Parathyroid adenoma (tissue), 2 donors: ENCODE measurements at regions not wholly inside any gene's neighbourhood (a gene's known extent, or its start where the extent isn't known, plus 50 kb on each side); places are given as distances from the start of the nearest gene placed in this dataset.

Experiments
- H2AFZ ChIP-seq: fragments of 300-600 bp; sonication (generic); one replicate; pipeline ENCODE4 v1.7.0; 2017; ENCODE audit warnings: antibody characterized with exemption, mild to moderate bottlenecking
- H3K27ac ChIP-seq: fragments of 300-600 bp; sonication (generic); one replicate; pipeline ENCODE4 v1.7.0; 2017
- H3K27me3 ChIP-seq: fragments of 300-600 bp; sonication (generic); one replicate; pipeline ENCODE4 v1.7.0; 2017; ENCODE audit warnings: low read length; ENCODE audit not compliant: control insufficient read depth, insufficient read depth
- H3K36me3 ChIP-seq: fragments of 300-600 bp; sonication (generic); one replicate; pipeline ENCODE4 v1.7.0; 2017; ENCODE audit warnings: low read length; ENCODE audit not compliant: control insufficient read depth, insufficient read depth
- H3K4me1 ChIP-seq: fragments of 300-600 bp; sonication (generic); one replicate; pipeline ENCODE4 v1.7.0; 2017; ENCODE audit warnings: control low read depth
- H3K4me2 ChIP-seq: fragments of 300-600 bp; sonication (generic); one replicate; pipeline ENCODE4 v1.7.0; 2017; ENCODE audit warnings: low read length
- H3K4me3 ChIP-seq: fragments of 300-600 bp; sonication (generic); one replicate; pipeline ENCODE4 v1.7.0; 2017; ENCODE audit warnings: low read depth, low read length
- H3K79me2 ChIP-seq: fragments of 300-600 bp; sonication (generic); one replicate; pipeline ENCODE4 v1.7.0; 2017; ENCODE audit warnings: control low read depth
- H3K9ac ChIP-seq: fragments of 300-600 bp; sonication (generic); one replicate; pipeline ENCODE4 v1.7.0; 2017; ENCODE audit warnings: mild to moderate bottlenecking
- H3K9me3 ChIP-seq: fragments of 300-600 bp; sonication (generic); one replicate; pipeline ENCODE4 v1.7.0; 2017; ENCODE audit warnings: low read length; ENCODE audit not compliant: control insufficient read depth
- TF ChIP-seq, protein P1 (sequence below): fragments of 300-600 bp; sonication (generic); IDR thresholded peaks from one replicate; pipeline ENCODE4 v1.7.0; 2017; ENCODE audit warnings: antibody characterized with exemption, mild to moderate bottlenecking
- donor health status: primary hyperparathyroidism.

GRCh38 chr5:174245516-174246075 lies 200.1 kb downstream of the NSG2 start:
- H3K27me3 ChIP-seq: no peaks in the 10 kb centered on the region
- no peaks in the 10 kb centered on the region for H3K36me3 ChIP-seq
- no peaks in the 10 kb centered on the region for H3K4me1 ChIP-seq
- TF ChIP-seq, protein P1, sequence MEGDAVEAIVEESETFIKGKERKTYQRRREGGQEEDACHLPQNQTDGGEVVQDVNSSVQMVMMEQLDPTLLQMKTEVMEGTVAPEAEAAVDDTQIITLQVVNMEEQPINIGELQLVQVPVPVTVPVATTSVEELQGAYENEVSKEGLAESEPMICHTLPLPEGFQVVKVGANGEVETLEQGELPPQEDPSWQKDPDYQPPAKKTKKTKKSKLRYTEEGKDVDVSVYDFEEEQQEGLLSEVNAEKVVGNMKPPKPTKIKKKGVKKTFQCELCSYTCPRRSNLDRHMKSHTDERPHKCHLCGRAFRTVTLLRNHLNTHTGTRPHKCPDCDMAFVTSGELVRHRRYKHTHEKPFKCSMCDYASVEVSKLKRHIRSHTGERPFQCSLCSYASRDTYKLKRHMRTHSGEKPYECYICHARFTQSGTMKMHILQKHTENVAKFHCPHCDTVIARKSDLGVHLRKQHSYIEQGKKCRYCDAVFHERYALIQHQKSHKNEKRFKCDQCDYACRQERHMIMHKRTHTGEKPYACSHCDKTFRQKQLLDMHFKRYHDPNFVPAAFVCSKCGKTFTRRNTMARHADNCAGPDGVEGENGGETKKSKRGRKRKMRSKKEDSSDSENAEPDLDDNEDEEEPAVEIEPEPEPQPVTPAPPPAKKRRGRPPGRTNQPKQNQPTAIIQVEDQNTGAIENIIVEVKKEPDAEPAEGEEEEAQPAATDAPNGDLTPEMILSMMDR: no peak
- no peak overlapping the region for H3K4me3 ChIP-seq
- H3K27ac ChIP-seq: no peak overlapping the region
- H3K79me2 ChIP-seq: no peaks in the 10 kb centered on the region
- no peak overlapping the region for H2AFZ ChIP-seq
- H3K9me3 ChIP-seq: no peaks in the 10 kb centered on the region
- no peak overlapping the region for H3K4me2 ChIP-seq
- H3K9ac ChIP-seq: no peak overlapping the region

GRCh38 chr5:174246743-174247142 lies 201.2 kb downstream of the NSG2 start:
- TF ChIP-seq, protein P1: no peak
- no peak overlapping the region for H3K4me2 ChIP-seq
- no peaks in the 10 kb centered on the region for H3K27me3 ChIP-seq
- no peaks in the 10 kb centered on the region for H3K79me2 ChIP-seq
- H3K4me3 ChIP-seq: no peak overlapping the region
- H3K4me1 ChIP-seq: no peaks in the 10 kb centered on the region
- no peak overlapping the region for H3K9ac ChIP-seq
- H2AFZ ChIP-seq: no peak overlapping the region
- no peaks in the 10 kb centered on the region for H3K9me3 ChIP-seq
- H3K36me3 ChIP-seq: no peaks in the 10 kb centered on the region
- H3K27ac ChIP-seq: no peak overlapping the region

DNA sequence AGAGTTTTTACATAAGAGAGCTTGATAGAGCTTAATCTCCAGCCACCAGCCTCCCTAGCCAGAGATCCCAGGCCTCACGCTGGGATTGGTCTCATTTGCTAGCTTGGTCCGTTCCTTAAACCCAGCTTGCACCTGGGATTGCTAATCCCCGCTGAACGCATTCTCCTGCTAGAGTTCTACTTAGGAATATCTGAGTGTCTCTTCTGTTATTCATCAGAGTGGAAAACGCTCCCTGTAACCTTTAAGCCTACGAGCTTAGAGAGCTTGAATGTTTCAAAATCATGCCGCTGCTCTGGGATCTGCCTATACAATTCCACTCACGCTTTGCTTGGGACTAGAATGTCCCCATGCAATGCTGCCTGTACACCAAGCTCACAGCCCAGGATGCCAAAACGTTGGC lies 201.8 kb downstream of the NSG2 start:
- H3K4me2 ChIP-seq: no peak overlapping the region
- no peak overlapping the region for H3K9ac ChIP-seq
- H3K27me3 ChIP-seq: no peaks in the 10 kb centered on the region
- no peaks in the 10 kb centered on the region for H3K4me1 ChIP-seq
- no peaks in the 10 kb centered on the region for H3K9me3 ChIP-seq
- TF ChIP-seq, protein P1: no peak
- H3K27ac ChIP-seq: no peak overlapping the region
- no peak overlapping the region for H3K4me3 ChIP-seq
- H3K36me3 ChIP-seq: no peaks in the 10 kb centered on the region
- no peak overlapping the region for H2AFZ ChIP-seq
- no peaks in the 10 kb centered on the region for H3K79me2 ChIP-seq

GRCh38 chr5:174251305-174252000 lies 205.9 kb downstream of the NSG2 start:
- Histone ChIP-seq H3K4me1 (no peaks in the 10 kb centered on the region), H3K9ac (no peak overlapping the region), H3K36me3 (no peaks in the 10 kb centered on the region), H3K9me3 (no peaks in the 10 kb centered on the region), H3K4me2 (no peak overlapping the region), H3K27ac (no peak overlapping the region), H3K79me2 (no peaks in the 10 kb centered on the region), H3K27me3 (no peaks in the 10 kb centered on the region), H2AFZ (no peak overlapping the region), H3K4me3 (no peak overlapping the region)
- TF ChIP-seq, protein P1: no peak

GRCh38 chr5:174252121-174252520 lies 206.6 kb downstream of the NSG2 start:
- H3K9me3 ChIP-seq: no peaks in the 10 kb centered on the region
- no peak overlapping the region for H3K4me2 ChIP-seq
- H3K27ac ChIP-seq: no peak overlapping the region
- no peaks in the 10 kb centered on the region for H3K79me2 ChIP-seq
- no peaks in the 10 kb centered on the region for H3K27me3 ChIP-seq
- H3K36me3 ChIP-seq: no peaks in the 10 kb centered on the region
- TF ChIP-seq, protein P1: no peak
- no peak overlapping the region for H3K9ac ChIP-seq
- H2AFZ ChIP-seq: no peak overlapping the region
- no peak overlapping the region for H3K4me3 ChIP-seq
- H3K4me1 ChIP-seq: no peaks in the 10 kb centered on the region
